ENCODE measurements at regions not wholly inside any gene's neighbourhood (a gene's known extent, or its start where the extent isn't known, plus 50 kb on each side); places are given as distances from the start of the nearest gene placed in this dataset.
"Not testable (repeated sequence)": the region's sequence is repeated elsewhere in the genome, so short reads cannot be mapped to it uniquely, and the experiment has no call there.

GRCh38 chr4:12583275-12583674 lies 900.9 kb downstream of the RAB28 start:
- no peak for DNase-seq (ENCODE audit: low read depth in 2 of 2)

GRCh38 chr4:12580787-12581186 lies 903.4 kb downstream of the RAB28 start:
- DNase-seq (ENCODE audit: low read depth in 2 of 2) = no peak

- DNase-seq (ENCODE audit: low read depth in 2 of 2) = no peak
Measured at GRCh38 chr4:12579172-12579571, 905.0 kb downstream of the RAB28 start.

GRCh38 chr4:12576409-12576808 lies 907.7 kb downstream of the RAB28 start:
- DNase-seq (ENCODE audit: low read depth in 2 of 2) = no peak

- DNase-seq (ENCODE audit: low read depth in 2 of 2) = no peak
Measured at GRCh38 chr4:12573716-12574115, 910.4 kb downstream of the RAB28 start.

GRCh38 chr4:12562476-12563140 lies 921.5 kb downstream of the RAB28 start:
- DNase-seq (ENCODE audit: low read depth in 2 of 2) = no peak

GRCh38 chr4:12562021-12562420 lies 922.1 kb downstream of the RAB28 start:
- no peak for DNase-seq (ENCODE audit: low read depth in 2 of 2)

- no peak for DNase-seq (ENCODE audit: low read depth in 2 of 2)
Measured at GRCh38 chr4:12555011-12555410, 929.1 kb downstream of the RAB28 start.

- DNase-seq (ENCODE audit: low read depth in 2 of 2) = no peak
Measured at GRCh38 chr4:12548678-12549077, 935.5 kb downstream of the RAB28 start.

GRCh38 chr4:12545812-12546211 lies 938.3 kb downstream of the RAB28 start:
- no peak for DNase-seq (ENCODE audit: low read depth in 2 of 2)

- DNase-seq (ENCODE audit: low read depth in 2 of 2) = no peak
Measured at GRCh38 chr4:12538162-12538561, 946.0 kb downstream of the RAB28 start.

GRCh38 chr4:12534684-12535083 lies 949.5 kb downstream of the RAB28 start:
- no peak for DNase-seq (ENCODE audit: low read depth in 2 of 2)

GRCh38 chr4:12519426-12519825 lies 964.7 kb downstream of the RAB28 start:
- DNase-seq (ENCODE audit: low read depth in 2 of 2) = no peak

- DNase-seq (ENCODE audit: low read depth in 2 of 2) = no peak
Measured at GRCh38 chr4:12507868-12508481, 976.2 kb downstream of the RAB28 start.

- no peak for DNase-seq (ENCODE audit: low read depth in 2 of 2)
Measured at GRCh38 chr4:12500409-12500808, 983.7 kb downstream of the RAB28 start.

- DNase-seq (ENCODE audit: low read depth in 2 of 2) = no peak
Measured at GRCh38 chr4:12499693-12500092, 984.4 kb downstream of the RAB28 start.

- no peak for DNase-seq (ENCODE audit: low read depth in 2 of 2)
Measured at GRCh38 chr4:12495211-12495610, 988.9 kb downstream of the RAB28 start.

- no peak for DNase-seq (ENCODE audit: low read depth in 2 of 2)
Measured at GRCh38 chr4:12492730-12493393, 991.3 kb downstream of the RAB28 start.

- no peak for DNase-seq (ENCODE audit: low read depth in 2 of 2)
Measured at GRCh38 chr4:12488672-12489071, 995.5 kb downstream of the RAB28 start.

- DNase-seq (ENCODE audit: low read depth in 2 of 2) = no peak
Measured at GRCh38 chr4:12487000-12487399, 997.1 kb downstream of the RAB28 start.

- DNase-seq (ENCODE audit: low read depth in 2 of 2) = no peak
Measured at GRCh38 chr4:12472087-12472486, 1012.1 kb downstream of the RAB28 start.

- no peak for DNase-seq (ENCODE audit: low read depth in 2 of 2)
Measured at GRCh38 chr4:12471193-12471592, 1012.9 kb downstream of the RAB28 start.

GRCh38 chr4:12461576-12461975 lies 1022.6 kb downstream of the RAB28 start:
- not testable (repeated sequence) for DNase-seq (ENCODE audit: low read depth in 2 of 2)
